Heart right ventricle (tissue), 16 donors: ENCODE measurements at regions not wholly inside any gene's neighbourhood (a gene's known extent, or its start where the extent isn't known, plus 50 kb on each side); places are given as distances from the start of the nearest gene placed in this dataset.

Experiments
- ATAC-seq, 8 donors: fragments of 200-7000 bp; cut with Tn5 transposase; one replicate each; pipeline ENCODE4 v1.9.1; 2020; ENCODE audit warnings: mild to moderate bottlenecking in 8 of 8, moderate library complexity in 8 of 8, moderate number of reproducible peaks in 1 of 8
- DNase-seq, 2 donors: peaks; one replicate each; pipeline ENCODE4 v3.0.0-alpha.2; 2020
- H3K27ac ChIP-seq, 10 donors: fragments of 200-600 bp; sonication (generic) in 2 of 10; one replicate each; pipeline versions ENCODE4 v1.5.0 to v1.8.0; 2020 to 2022; ENCODE audit warnings: mild to moderate bottlenecking in 3 of 10
- H3K27me3 ChIP-seq, 7 donors: fragments of 200-600 bp; one replicate each; pipeline ENCODE4 v1.8.0; 2021 to 2022; ENCODE audit warnings: mild to moderate bottlenecking in 2 of 7
- H3K36me3 ChIP-seq, 9 donors: fragments of 200-600 bp; sonication (generic) in 1 of 9; one replicate each; pipeline versions ENCODE4 v1.5.0 to v1.8.0; 2020 to 2022; ENCODE audit warnings: mild to moderate bottlenecking in 2 of 9
- H3K4me1 ChIP-seq, 9 donors: fragments of 200-600 bp; sonication (generic) in 1 of 9; one replicate each; pipeline versions ENCODE4 v1.5.0 to v1.8.0; 2020 to 2022; ENCODE audit warnings: mild to moderate bottlenecking in 4 of 9
- H3K4me3 ChIP-seq, 10 donors: fragments of 200-600 bp; sonication (generic) in 2 of 10; one replicate each; pipeline versions ENCODE4 v1.5.0 to v1.8.0; 2020 to 2022; ENCODE audit warnings: mild to moderate bottlenecking in 7 of 10, moderate library complexity in 2 of 10
- H3K9me3 ChIP-seq, 11 donors: fragments of 200-600 bp in 10 of 11; sonication (generic) in 2 of 11; one replicate each; pipeline versions ENCODE4 v1.5.0 to v1.8.0; 2013 to 2022; ENCODE audit warnings: mild to moderate bottlenecking in 2 of 11, control low read depth in 1 of 11, moderate library complexity in 1 of 11
- CTCF ChIP-seq, 9 donors: fragments of 200-600 bp; sonication (generic) in 2 of 9; IDR thresholded peaks; one replicate each; pipeline versions ENCODE4 v1.5.0 to v1.8.0; 2021 to 2022; ENCODE audit warnings: antibody characterized with exemption in 9 of 9, mild to moderate bottlenecking in 5 of 9, moderate library complexity in 1 of 9
- WGBS, 2 donors: extraction: QIAGEN DNeasy Blood & Tissue Kit; methylation state at CpG; one replicate each; pipeline ENCODE4 v1.1.7; 2013; ENCODE audit warnings: inconsistent platforms in 1 of 2; 5-methylcytosine and 5-hydroxymethylcytosine counted together
- intact Hi-C, 10 donors: fragments of 100-400 bp; cut with DNase I; formaldehyde crosslinking; loops; one replicate each; pipeline versions ENCODE4 v1.11.1 to v1.14.2; 2022
- donor health status: Arrhythmogenic right ventricular cardiomyopathy.
- donor health status: ischemic (EF 13 %, LVEDD 7.1; RV severe dilation, severe dysfunction).
- donor health status: healthy with polysubstance abuse.
- donor health status: DM: no; HTN: yes; CAD: no.
- donor health status: DM: no; HTN: no; CAD: no.
- donor health status: ischemic (EF 25% LVEDD 6.9; RV normal size, moderate dysfunction).
- donor health status: ischemic (EF 25% LVEDD 5.7; RV mildly dilated, moderate dysfunction).
- donor health status: healthy.
- donor health status: DM: yes; HTN: yes; CAD: no.
- donor health status: Ischemic cardiomyopathy.
- donor health status: ischemic (EF 35%, LVEDD 5.7; RV mildly dilated, moderate dysfunction).
- donor health status: nonischemic (EF 11% LVEDD 7.7; RV severe dilation, severe dysfunction).
- donor health status: DM: yes; HTN: yes; CAD: no.
- donor health status: PGD.
- donor health status: ischemic (EF 29% LVEDD 5.4; RV normal size, mild dysfunction).
- donor health status: nonischemic (EF 23%, LVEDD 6.1; RV moderate dilation, normal function).

GRCh38 chr4:107351196-107351595, 315.1 kb upstream of the DKK2 start:
- Histone ChIP-seq H3K27me3 (no peaks in the 10 kb centered on the region), H3K4me1 (no peaks in the 10 kb centered on the region), H3K27ac (no peak overlapping the region), H3K4me3 (no peak overlapping the region), H3K36me3 (no peaks in the 10 kb centered on the region), H3K9me3 (peaks cover 0 to 5% (median 0%) of the 10 kb centered on the region in 11 donors)
- DNase-seq: no peak
- ATAC-seq: no peak
- intact Hi-C loops: no loop called here
- TF ChIP-seq CTCF (IDR thresholded peaks at IDR 0.05): no peak

DNA sequence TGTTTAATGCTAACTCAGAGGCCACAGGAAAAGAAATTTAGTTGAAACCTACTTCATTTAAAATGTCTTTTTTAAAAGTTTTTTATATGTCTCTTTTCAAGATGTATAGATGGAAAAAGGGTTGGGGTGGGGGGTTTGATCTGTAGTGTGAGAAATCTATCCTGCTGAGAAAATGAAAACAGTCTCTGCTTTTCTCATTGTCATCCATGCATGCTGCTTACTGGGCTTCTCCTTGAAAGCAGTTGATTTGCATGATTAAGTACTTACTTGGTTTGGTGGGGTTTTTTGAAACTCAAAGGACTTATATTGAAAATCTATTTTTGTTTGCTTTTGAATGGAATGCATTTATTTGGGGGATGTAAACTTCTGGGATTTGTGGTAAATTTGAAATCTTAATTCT, 313.6 kb upstream of the DKK2 start:
- Histone ChIP-seq H3K4me3 (no peak overlapping the region), H3K9me3 (peaks cover 0 to 4% (median 0%) of the 10 kb centered on the region in 11 donors), H3K36me3 (no peaks in the 10 kb centered on the region), H3K4me1 (no peaks in the 10 kb centered on the region), H3K27ac (no peak overlapping the region), H3K27me3 (no peaks in the 10 kb centered on the region)
- intact Hi-C loops: no loop called here
- DNase-seq (no peak), ATAC-seq (no peak)
- TF ChIP-seq CTCF (IDR thresholded peaks at IDR 0.05): no peak

DNA sequence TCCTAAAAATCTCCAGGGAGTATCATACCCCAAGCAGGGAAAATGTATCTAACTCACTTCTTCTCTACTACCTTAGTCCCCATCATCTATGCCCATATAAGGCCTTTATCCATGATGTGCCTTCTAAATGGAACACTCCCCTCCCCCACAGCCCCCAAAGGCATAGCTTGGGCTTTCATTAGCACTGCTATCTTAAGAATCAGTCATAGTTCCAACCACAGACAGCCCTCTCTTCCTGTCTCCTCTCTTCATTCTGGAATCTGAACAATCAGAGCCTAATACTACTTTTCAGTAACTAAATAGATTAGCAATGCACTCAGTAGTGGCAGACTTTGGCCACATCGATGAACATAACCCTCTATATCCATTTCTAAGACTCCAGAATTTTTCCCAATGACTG, 313.2 kb upstream of the DKK2 start:
- H3K36me3 ChIP-seq: no peaks in the 10 kb centered on the region
- no peak for DNase-seq
- no peaks in the 10 kb centered on the region for H3K4me1 ChIP-seq
- H3K27me3 ChIP-seq: no peaks in the 10 kb centered on the region
- H3K4me3 ChIP-seq: no peak overlapping the region
- H3K27ac ChIP-seq: no peak overlapping the region
- peaks cover 0 to under 1% (median 0%) of the 10 kb centered on the region in 11 donors for H3K9me3 ChIP-seq
- intact Hi-C loops: no loop called here
- no peak for TF ChIP-seq CTCF (IDR thresholded peaks at IDR 0.05)
- no peak for ATAC-seq
- 42 to 44% methylated on average over 1 of the region's 1 CpG for WGBS, 2 donors

DNA sequence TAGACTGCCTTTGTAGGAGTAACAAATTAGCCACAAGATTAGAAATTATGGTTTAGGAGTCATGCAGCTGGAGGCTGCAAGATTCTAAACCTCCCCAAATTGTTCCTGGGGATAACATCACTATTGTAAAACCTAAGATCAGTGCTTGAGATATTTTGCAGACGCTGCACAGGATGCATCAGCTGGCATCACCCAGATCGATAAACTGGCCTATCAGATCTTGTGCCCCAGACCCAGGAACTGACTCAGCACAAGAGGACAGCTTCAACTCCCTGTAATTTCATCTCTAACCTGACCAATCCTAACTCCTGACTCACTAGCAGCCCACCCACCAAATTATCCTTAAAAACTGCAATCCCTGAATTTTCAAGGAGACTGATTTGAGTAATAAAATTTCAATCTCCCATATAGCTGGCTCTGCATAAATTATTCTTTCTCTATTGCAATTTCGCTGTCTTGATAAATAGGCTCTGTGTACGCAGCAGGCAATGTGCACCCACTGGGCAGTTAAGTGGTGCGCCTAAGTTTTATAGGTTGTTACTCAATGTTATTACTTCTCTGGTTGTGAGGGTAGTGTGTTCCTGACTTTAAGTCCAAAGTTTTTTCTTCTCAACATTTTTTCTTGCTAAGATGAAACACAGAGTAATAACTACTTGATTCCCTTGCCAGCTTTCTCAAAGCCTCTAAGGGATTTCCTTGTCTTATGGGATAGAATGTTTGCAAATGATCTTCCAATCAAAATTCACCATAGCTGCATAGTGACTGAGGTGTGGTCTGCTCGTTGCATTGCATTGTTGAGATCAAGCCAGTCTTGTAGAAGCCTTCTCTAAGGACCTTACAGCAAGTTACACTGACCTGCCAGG, 312.3 kb upstream of the DKK2 start:
- ATAC-seq (no peak), DNase-seq (no peak)
- no peaks in the 10 kb centered on the region for H3K27me3 ChIP-seq
- TF ChIP-seq CTCF (IDR thresholded peaks at IDR 0.05): no peak
- no peaks in the 10 kb centered on the region for H3K4me1 ChIP-seq
- H3K4me3 ChIP-seq: no peak overlapping the region
- no peaks in the 10 kb centered on the region for H3K9me3 ChIP-seq
- H3K36me3 ChIP-seq: no peaks in the 10 kb centered on the region
- intact Hi-C loops: no loop called here
- WGBS, 2 donors: 76 to 81% methylated on average over 6 of the region's 6 CpGs
- no peak overlapping the region for H3K27ac ChIP-seq
